ENCODE measurements at regions not wholly inside any gene's neighbourhood (a gene's known extent, or its start where the extent isn't known, plus 50 kb on each side); places are given as distances from the start of the nearest gene placed in this dataset.

DNA sequence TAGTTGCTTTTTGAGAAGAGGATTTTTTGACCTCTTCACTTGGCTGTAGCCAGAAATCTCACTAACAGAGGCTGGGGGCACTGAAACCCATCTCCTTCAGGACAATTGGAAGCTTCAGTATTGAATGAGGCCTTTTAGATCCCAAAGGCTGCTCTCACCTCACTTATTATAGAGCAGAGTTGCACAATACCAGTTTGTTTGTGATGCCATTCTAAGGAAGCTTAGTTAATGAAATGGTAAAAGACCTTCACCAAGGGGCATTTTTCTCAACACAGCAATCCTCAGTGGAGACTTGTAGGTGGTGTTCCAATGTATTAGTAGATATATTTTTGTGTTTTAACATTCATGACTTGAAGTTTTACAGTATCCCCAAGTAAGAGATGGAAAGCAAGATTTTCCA is 71.0 kb upstream of the RFX8 start:
- H3K27me3 Mint-ChIP-seq (ENCODE audit: unreplicated experiment) = peaks cover 2% of the 10 kb centered on the region
- TF ChIP-seq CTCF (IDR thresholded peaks at IDR 0.05; ENCODE audit: unreplicated experiment) = no peak
- no peak overlapping the region for H3K4me3 Mint-ChIP-seq (ENCODE audit: unreplicated experiment)
- H3K4me1 Mint-ChIP-seq (ENCODE audit: unreplicated experiment) = peaks cover 2% of the 10 kb centered on the region
- DNase-seq (ENCODE audit: low spot score) = no peak
- no peaks in the 10 kb centered on the region for H3K9me3 Mint-ChIP-seq (ENCODE audit: unreplicated experiment)
- H3K27ac Mint-ChIP-seq (ENCODE audit: unreplicated experiment) = no peak overlapping the region
- no peaks in the 10 kb centered on the region for H3K36me3 Mint-ChIP-seq (ENCODE audit: low read depth, unreplicated experiment)

- TF ChIP-seq CTCF (IDR thresholded peaks at IDR 0.05; ENCODE audit: unreplicated experiment) = no peak
- H3K27ac Mint-ChIP-seq (ENCODE audit: unreplicated experiment) = no peak overlapping the region
- DNase-seq (ENCODE audit: low spot score) = no peak
- H3K4me1 Mint-ChIP-seq (ENCODE audit: unreplicated experiment) = peaks cover 2% of the 10 kb centered on the region
- H3K27me3 Mint-ChIP-seq (ENCODE audit: unreplicated experiment) = peaks cover 2% of the 10 kb centered on the region
- H3K4me3 Mint-ChIP-seq (ENCODE audit: unreplicated experiment) = no peak overlapping the region
- H3K9me3 Mint-ChIP-seq (ENCODE audit: unreplicated experiment) = no peaks in the 10 kb centered on the region
- no peaks in the 10 kb centered on the region for H3K36me3 Mint-ChIP-seq (ENCODE audit: low read depth, unreplicated experiment)
These were observed 65.6 kb upstream of the RFX8 start for GRCh38 chr2:101540518-101540917.

DNA sequence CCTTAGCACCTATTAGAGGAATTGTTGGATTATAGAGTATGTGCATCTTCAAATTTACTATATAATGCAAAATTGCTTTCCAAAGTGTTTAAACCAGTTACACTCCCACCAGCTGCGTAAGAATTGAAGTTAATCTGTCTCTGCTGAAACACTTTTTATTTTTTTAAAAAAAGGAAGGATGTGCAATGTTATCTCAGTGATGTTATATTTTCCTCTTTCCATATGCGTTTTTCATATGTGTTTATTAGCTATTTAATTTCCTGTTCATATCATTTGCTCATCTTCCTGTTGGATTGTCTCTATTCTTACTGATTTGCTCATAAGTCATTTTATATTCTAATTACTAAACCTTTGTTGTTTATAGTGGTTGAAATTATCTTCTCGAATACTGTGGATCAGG is 63.2 kb upstream of the RFX8 start:
- H3K27me3 Mint-ChIP-seq (ENCODE audit: unreplicated experiment) = peaks cover 2% of the 10 kb centered on the region
- H3K27ac Mint-ChIP-seq (ENCODE audit: unreplicated experiment) = no peak overlapping the region
- no peaks in the 10 kb centered on the region for H3K36me3 Mint-ChIP-seq (ENCODE audit: low read depth, unreplicated experiment)
- no peak overlapping the region for H3K4me3 Mint-ChIP-seq (ENCODE audit: unreplicated experiment)
- TF ChIP-seq CTCF (IDR thresholded peaks at IDR 0.05; ENCODE audit: unreplicated experiment) = no peak
- no peaks in the 10 kb centered on the region for H3K9me3 Mint-ChIP-seq (ENCODE audit: unreplicated experiment)
- DNase-seq (ENCODE audit: low spot score) = no peak
- H3K4me1 Mint-ChIP-seq (ENCODE audit: unreplicated experiment) = peaks cover 9% of the 10 kb centered on the region

- Mint-ChIP-seq H3K27ac (ENCODE audit: unreplicated experiment) (no peak overlapping the region), H3K4me3 (ENCODE audit: unreplicated experiment) (no peak overlapping the region), H3K9me3 (ENCODE audit: unreplicated experiment) (no peaks in the 10 kb centered on the region), H3K27me3 (ENCODE audit: unreplicated experiment) (no peaks in the 10 kb centered on the region), H3K4me1 (ENCODE audit: unreplicated experiment) (peaks cover 9% of the 10 kb centered on the region), H3K36me3 (ENCODE audit: low read depth, unreplicated experiment) (no peaks in the 10 kb centered on the region)
- TF ChIP-seq CTCF (IDR thresholded peaks at IDR 0.05; ENCODE audit: unreplicated experiment) = no peak
- DNase-seq (ENCODE audit: low spot score) = no peak
These were observed 59.3 kb upstream of the RFX8 start for GRCh38 chr2:101534149-101534611.

DNA sequence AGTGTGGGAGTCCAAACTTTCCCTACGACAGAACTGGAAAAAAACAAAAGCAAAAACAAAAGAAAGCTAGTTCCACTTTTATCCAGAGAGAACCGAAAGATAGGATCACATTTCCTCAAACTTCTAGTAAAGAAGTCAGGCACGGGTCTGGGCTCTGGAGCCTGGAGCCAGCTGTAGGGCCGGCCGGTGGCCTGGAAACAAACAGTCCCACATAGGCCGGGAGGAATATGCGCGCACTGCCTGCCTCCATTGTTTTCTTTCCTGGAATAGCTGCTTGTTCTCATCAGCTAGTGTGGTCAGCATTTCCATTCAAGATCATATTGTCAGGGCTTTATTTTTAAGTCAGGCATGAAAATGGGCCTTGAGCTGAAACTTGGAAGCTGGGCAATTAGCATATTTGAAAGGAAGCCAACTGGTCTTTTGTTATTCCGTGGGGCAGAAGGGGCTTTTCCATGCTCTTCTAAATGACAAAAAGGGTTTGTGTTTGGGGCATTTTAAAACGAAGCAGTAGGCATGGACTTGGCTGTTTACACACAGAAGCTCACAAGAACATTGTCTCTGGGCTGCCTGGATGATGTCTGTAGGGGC is 58.7 kb upstream of the RFX8 start:
- Mint-ChIP-seq H3K9me3 (ENCODE audit: unreplicated experiment) (no peaks in the 10 kb centered on the region), H3K36me3 (ENCODE audit: low read depth, unreplicated experiment) (no peaks in the 10 kb centered on the region), H3K4me1 (ENCODE audit: unreplicated experiment) (peaks cover 9% of the 10 kb centered on the region), H3K4me3 (ENCODE audit: unreplicated experiment) (no peak overlapping the region), H3K27ac (ENCODE audit: unreplicated experiment) (no peak overlapping the region), H3K27me3 (ENCODE audit: unreplicated experiment) (no peaks in the 10 kb centered on the region)
- TF ChIP-seq CTCF (IDR thresholded peaks at IDR 0.05; ENCODE audit: unreplicated experiment) = no peak
- no peak for DNase-seq (ENCODE audit: low spot score)

All from endothelial cell (in vitro differentiated cells).